ENCODE measurements at regions not wholly inside any gene's neighbourhood (a gene's known extent, or its start where the extent isn't known, plus 50 kb on each side); places are given as distances from the start of the nearest gene placed in this dataset.

- no peak for DNase-seq (ENCODE audit: low read depth, low spot score)
These were observed 59.5 kb upstream of the POU1F1 start for GRCh38 chr3:87335931-87336330.

- DNase-seq (ENCODE audit: low read depth, low spot score), result no peak
These were observed 57.1 kb upstream of the POU1F1 start for GRCh38 chr3:87333393-87333892.

GRCh38 chr3:87332789-87333188 is 56.4 kb upstream of the POU1F1 start:
- no peak for DNase-seq (ENCODE audit: low read depth, low spot score)

- DNase-seq (ENCODE audit: low read depth, low spot score), result no peak
These were observed 52.7 kb upstream of the POU1F1 start for GRCh38 chr3:87329065-87329464.

Data from ELF-1 (cell line).